Stomach (tissue), 8 donors: ENCODE measurements at regions not wholly inside any gene's neighbourhood (a gene's known extent, or its start where the extent isn't known, plus 50 kb on each side); places are given as distances from the start of the nearest gene placed in this dataset.

Experiments used
- DNase-seq, 2 donors: peaks; one replicate each; pipeline versions ENCODE4 v3.0.0 to v3.0.0-alpha.2; 2013 to 2019
- H3K27ac ChIP-seq, 5 donors: fragments of 200-600 bp in 4 of 5; sonication (generic) in 4 of 5; one replicate each; pipeline ENCODE4 v1.5.1; 2013 to 2019; ENCODE audit warnings: mild to moderate bottlenecking in 1 of 5, moderate library complexity in 1 of 5
- H3K27me3 ChIP-seq, 3 donors: fragments of 200-600 bp; sonication (generic); one replicate each; pipeline ENCODE4 v1.5.1; 2017 to 2019; ENCODE audit warnings: mixed run types in 1 of 3
- H3K36me3 ChIP-seq, 4 donors: fragments of 200-600 bp; sonication (generic); 1 replicate in 3 of 4; 2 replicates in 1 of 4; pipeline ENCODE4 v1.5.1; 2016 to 2019
- H3K4me1 ChIP-seq, 4 donors: fragments of 200-600 bp; sonication (generic); one replicate each; pipeline ENCODE4 v1.5.1; 2016 to 2019
- H3K4me3 ChIP-seq, 4 donors: fragments of 200-600 bp; sonication (generic) in 3 of 4; one replicate each; pipeline ENCODE4 v1.5.1; 2016 to 2019; ENCODE audit warnings: mild to moderate bottlenecking in 1 of 4
- H3K9me3 ChIP-seq, 4 donors: fragments of 200-600 bp; sonication (generic); one replicate each; pipeline ENCODE4 v1.5.1; 2016 to 2019
- EP300 ChIP-seq: sonication (generic); formaldehyde crosslinking; IDR thresholded peaks from one replicate; pipeline ENCODE4 v1.6.1; 2017; ENCODE audit warnings: antibody characterized with exemption
- POLR2A ChIP-seq, 4 donors: fragments of 450-650 bp; IDR thresholded peaks; one replicate each; pipeline ENCODE4 v1.6.1; 2016; ENCODE audit warnings: antibody characterized with exemption in 4 of 4, control low read depth in 2 of 4, mild to moderate bottlenecking in 1 of 4, moderate library complexity in 1 of 4
- POLR2AphosphoS5 ChIP-seq, 3 donors: sonication (generic); formaldehyde crosslinking; IDR thresholded peaks; one replicate each; pipeline ENCODE4 v1.6.1; 2016; ENCODE audit warnings: antibody characterized with exemption in 3 of 3
- WGBS, 5 donors: extraction: QIAGEN DNeasy Blood & Tissue Kit in 3 of 5; methylation state at CpG; one replicate each; pipeline versions ENCODE4 v1.1.5 to v1.1.7; 2013 to 2018; 5-methylcytosine and 5-hydroxymethylcytosine counted together
- intact Hi-C: fragments of 100-400 bp; cut with DNase I; formaldehyde crosslinking; loops from one replicate; pipeline ENCODE4 v1.15.1; 2023; ENCODE audit warnings: low total_unique reads
- TF ChIP-seq, protein P1 (sequence below), 7 experiments: fragments of 450-650 bp in 4 of 7; fragments of 200-600 bp in 3 of 7; sonication (generic) in 3 of 7; IDR thresholded peaks; one replicate each; pipeline ENCODE4 v1.5.1; 2016 to 2019; ENCODE audit warnings: antibody characterized with exemption in 7 of 7, control low read depth in 2 of 7, mild to moderate bottlenecking in 1 of 7
- donor health status: healthy with polysubstance abuse.
- donor health status: Bipolar disorder and iron deficiency.
- donor health status: healthy.

DNA sequence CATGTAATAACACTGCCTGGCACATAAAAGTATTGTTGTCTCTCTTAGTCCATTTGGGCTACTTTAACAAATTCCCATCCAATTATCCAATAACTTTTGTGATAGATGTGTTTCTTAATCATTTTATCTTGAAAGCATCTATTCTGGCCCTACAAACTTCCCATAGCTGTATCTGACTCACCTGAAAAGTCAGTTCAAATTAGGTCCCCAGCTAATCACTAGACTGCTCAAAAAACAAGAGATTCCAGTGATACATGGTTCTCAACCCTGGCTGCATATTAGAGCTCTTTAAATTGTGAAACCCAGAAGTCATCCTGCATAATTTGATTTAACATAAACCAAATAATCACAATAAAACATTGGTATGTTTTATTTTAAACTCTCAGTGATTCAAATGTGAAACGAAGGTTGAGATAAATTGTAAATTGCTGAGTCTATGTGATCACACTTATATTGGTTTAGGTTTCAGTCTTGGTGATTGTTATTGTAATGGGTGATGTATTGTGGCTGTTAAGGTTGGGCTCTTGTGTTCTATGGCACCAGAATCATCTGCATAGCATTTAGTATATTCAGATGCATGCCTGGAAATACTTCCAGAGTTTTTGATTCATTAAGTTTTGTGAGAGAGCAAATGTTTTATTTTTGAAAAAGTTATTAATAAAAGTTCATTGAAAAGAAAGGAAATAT is 268.9 kb upstream of the KCNMB2 start:
- no peaks in the 10 kb centered on the region for H3K4me1 ChIP-seq
- TF ChIP-seq EP300: no peak
- no peak for TF ChIP-seq POLR2AphosphoS5 (IDR thresholded peaks at IDR 0.05)
- TF ChIP-seq POLR2A (IDR thresholded peaks at IDR 0.05): no peak
- TF ChIP-seq, protein P1, sequence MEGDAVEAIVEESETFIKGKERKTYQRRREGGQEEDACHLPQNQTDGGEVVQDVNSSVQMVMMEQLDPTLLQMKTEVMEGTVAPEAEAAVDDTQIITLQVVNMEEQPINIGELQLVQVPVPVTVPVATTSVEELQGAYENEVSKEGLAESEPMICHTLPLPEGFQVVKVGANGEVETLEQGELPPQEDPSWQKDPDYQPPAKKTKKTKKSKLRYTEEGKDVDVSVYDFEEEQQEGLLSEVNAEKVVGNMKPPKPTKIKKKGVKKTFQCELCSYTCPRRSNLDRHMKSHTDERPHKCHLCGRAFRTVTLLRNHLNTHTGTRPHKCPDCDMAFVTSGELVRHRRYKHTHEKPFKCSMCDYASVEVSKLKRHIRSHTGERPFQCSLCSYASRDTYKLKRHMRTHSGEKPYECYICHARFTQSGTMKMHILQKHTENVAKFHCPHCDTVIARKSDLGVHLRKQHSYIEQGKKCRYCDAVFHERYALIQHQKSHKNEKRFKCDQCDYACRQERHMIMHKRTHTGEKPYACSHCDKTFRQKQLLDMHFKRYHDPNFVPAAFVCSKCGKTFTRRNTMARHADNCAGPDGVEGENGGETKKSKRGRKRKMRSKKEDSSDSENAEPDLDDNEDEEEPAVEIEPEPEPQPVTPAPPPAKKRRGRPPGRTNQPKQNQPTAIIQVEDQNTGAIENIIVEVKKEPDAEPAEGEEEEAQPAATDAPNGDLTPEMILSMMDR (IDR thresholded peaks at IDR 0.05): no peak
- H3K27me3 ChIP-seq: no peaks in the 10 kb centered on the region
- H3K36me3 ChIP-seq: no peaks in the 10 kb centered on the region
- DNase-seq: no peak
- H3K27ac ChIP-seq: no peak overlapping the region
- no peak overlapping the region for H3K4me3 ChIP-seq
- no peaks in the 10 kb centered on the region for H3K9me3 ChIP-seq
- 54 to 78% (median 70%) methylated on average over 1 of the region's 1 CpG for WGBS, 5 donors
- intact Hi-C loops: no loop called here

DNA sequence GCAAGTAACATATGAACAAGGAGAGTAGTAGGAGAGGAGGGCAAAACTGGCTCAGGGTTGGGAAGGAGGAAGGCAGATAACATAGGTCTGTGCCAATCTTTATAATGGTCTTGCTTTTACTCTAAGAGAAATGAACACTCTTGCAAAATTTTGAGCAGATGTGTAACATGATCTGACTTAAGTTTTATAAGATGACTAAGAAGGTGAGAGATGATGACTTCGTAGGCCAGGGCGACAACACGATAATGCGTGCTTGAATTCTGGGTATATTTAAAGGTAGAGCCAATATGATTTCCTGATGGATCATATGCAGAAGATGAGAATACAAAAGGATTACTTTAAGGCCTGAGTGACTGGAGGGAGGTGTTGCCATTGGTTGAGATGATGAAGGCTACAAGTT is 265.4 kb upstream of the KCNMB2 start:
- H3K9me3 ChIP-seq: no peaks in the 10 kb centered on the region
- H3K27ac ChIP-seq: no peak overlapping the region
- no peak overlapping the region for H3K4me3 ChIP-seq
- H3K36me3 ChIP-seq: no peaks in the 10 kb centered on the region
- 93 to 99% (median 97%) methylated on average over 4 of the region's 4 CpGs for WGBS, 5 donors
- no peaks in the 10 kb centered on the region for H3K27me3 ChIP-seq
- no peak for DNase-seq
- TF ChIP-seq POLR2AphosphoS5 (IDR thresholded peaks at IDR 0.05): no peak
- no peak for TF ChIP-seq POLR2A (IDR thresholded peaks at IDR 0.05)
- no peak for TF ChIP-seq EP300
- TF ChIP-seq, protein P1 (IDR thresholded peaks at IDR 0.05): no peak
- intact Hi-C loops: no loop called here
- H3K4me1 ChIP-seq: no peaks in the 10 kb centered on the region

GRCh38 chr3:178271740-178272387 is 264.4 kb upstream of the KCNMB2 start:
- Histone ChIP-seq H3K27ac (no peak overlapping the region), H3K4me1 (no peaks in the 10 kb centered on the region), H3K9me3 (no peaks in the 10 kb centered on the region), H3K4me3 (no peak overlapping the region), H3K27me3 (no peaks in the 10 kb centered on the region), H3K36me3 (no peaks in the 10 kb centered on the region)
- TF ChIP-seq POLR2AphosphoS5 (IDR thresholded peaks at IDR 0.05): no peak
- TF ChIP-seq, protein P1 (IDR thresholded peaks at IDR 0.05): no peak
- no peak for TF ChIP-seq EP300
- no peak for TF ChIP-seq POLR2A (IDR thresholded peaks at IDR 0.05)
- WGBS, 5 donors: 68 to 80% (median 76%) methylated on average over 3 of the region's 3 CpGs
- no peak for DNase-seq
- intact Hi-C loops: no loop called here

DNA sequence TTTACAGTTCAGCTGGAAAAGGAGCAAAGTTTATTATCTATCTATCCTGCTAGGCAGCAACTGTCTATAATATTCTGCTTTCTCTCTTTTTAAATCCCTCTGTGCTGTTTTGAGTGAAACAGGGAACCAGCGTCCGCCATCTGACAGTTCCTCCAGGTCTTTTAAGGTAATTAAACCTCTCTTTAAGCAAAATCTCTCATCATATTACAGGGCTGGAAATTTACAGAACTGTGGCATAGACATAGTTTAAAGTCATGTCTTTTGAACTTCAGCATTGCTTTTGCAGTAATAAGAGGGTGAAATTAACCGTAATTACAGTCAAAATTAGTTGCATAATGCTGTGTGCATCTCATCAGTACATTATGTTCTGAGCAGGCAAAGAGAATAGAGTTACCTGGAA is 263.4 kb upstream of the KCNMB2 start:
- H3K9me3 ChIP-seq: no peaks in the 10 kb centered on the region
- intact Hi-C loops: no loop called here
- H3K4me1 ChIP-seq: peaks cover 0 to 6% (median under 1%) of the 10 kb centered on the region in 4 donors
- 92 to 97% (median 95%) methylated on average over 3 of the region's 3 CpGs for WGBS, 5 donors
- H3K27ac ChIP-seq: no peak overlapping the region
- TF ChIP-seq POLR2A (IDR thresholded peaks at IDR 0.05): no peak
- no peak for TF ChIP-seq EP300
- TF ChIP-seq, protein P1 (IDR thresholded peaks at IDR 0.05): no peak
- TF ChIP-seq POLR2AphosphoS5 (IDR thresholded peaks at IDR 0.05): no peak
- H3K4me3 ChIP-seq: no peak overlapping the region
- DNase-seq: no peak
- no peaks in the 10 kb centered on the region for H3K36me3 ChIP-seq
- H3K27me3 ChIP-seq: no peaks in the 10 kb centered on the region
